K562 (cell line): ENCODE measurements at regions not wholly inside any gene's neighbourhood (a gene's known extent, or its start where the extent isn't known, plus 50 kb on each side); places are given as distances from the start of the nearest gene placed in this dataset.

Source experiments
- ATAC-seq: fragments of 200-7000 bp; cut with Tn5 transposase; 3 replicates; pipeline ENCODE4 v1.9.1; 2020; ENCODE audit warnings: moderate library complexity
- BruUV-seq: library from RNA; stranded (reverse); fragments of 400-500 nt; replicated peaks from 2 replicates; lab custom pipeline; 2021; lab: Mats Ljungman, UMichigan
- CTCF ChIA-PET: fragments of 300-600 bp; formaldehyde crosslinking; extraction: SDS; loops from one replicate; lab custom pipeline; 2021; ENCODE audit warnings: low intra/inter-chr PET ratio; lab: Yijun Ruan, JAX
- POLR2A ChIA-PET: fragments of 300-600, 350-650 bp; sonication (Branson Sonifier 250); formaldehyde crosslinking; extraction: SDS; loops from one replicate; lab custom pipeline; 2021; ENCODE audit warnings: antibody characterized with exemption, inconsistent platforms; lab: Yijun Ruan, JAX
- DNase-seq, 4 experiments: peaks; one replicate each; pipeline versions ENCODE4 v3.0.0 to v3.0.0-alpha.2; 2011 to 2018; ENCODE audit warnings: low spot score in 3 of 4, mixed read lengths in 3 of 4; ENCODE audit errors: extremely low read depth in 1 of 4
- FAIRE-seq: peaks from 2 replicates; lab custom pipeline; 2011; peaks lifted over from hg19 to GRCh38; lab: Jason Lieb, UNC
- H2AFZ ChIP-seq: 2 replicates; pipeline ENCODE4 v1.6.0; 2011; ENCODE audit warnings: low read depth, low read length, control low read depth, inconsistent platforms
- H3K27ac ChIP-seq: fragments of 200-600 bp; 3 replicates; pipeline ENCODE4 v1.8.0; 2011; ENCODE audit warnings: low read depth, mild to moderate bottlenecking, control low read depth, inconsistent platforms, low read length, moderate library complexity, mixed read lengths; ENCODE audit errors: extremely low read depth
- H3K27me3 ChIP-seq, 2 experiments: fragments of 300-600 bp in 1 of 2; 2 replicates in 1 of 2; 3 replicates in 1 of 2; pipeline versions ENCODE4 v1.6.0 to v1.8.0; 2011; ENCODE audit warnings: inconsistent platforms in 2 of 2, low read length in 2 of 2, mild to moderate bottlenecking in 1 of 2, mixed read lengths in 1 of 2, moderate library complexity in 1 of 2; ENCODE audit not compliant: control insufficient read depth in 2 of 2, insufficient read depth in 2 of 2
- H3K36me3 ChIP-seq: fragments of 300-600 bp; 3 replicates; pipeline ENCODE4 v1.8.0; 2011; ENCODE audit warnings: mild to moderate bottlenecking, low read length, inconsistent platforms; ENCODE audit not compliant: control insufficient read depth, insufficient read depth
- H3K4me1 ChIP-seq, 2 experiments: fragments of 200-600 bp in 1 of 2; replicated peaks in 1 of 2; 2 replicates in 1 of 2; 3 replicates in 1 of 2; pipeline versions ENCODE4 v1.5.1 to v1.8.0; 2011; ENCODE audit warnings: inconsistent platforms in 2 of 2, low read length in 2 of 2, mild to moderate bottlenecking in 1 of 2, mixed read lengths in 1 of 2, moderate library complexity in 1 of 2; ENCODE audit not compliant: control insufficient read depth in 2 of 2, insufficient read depth in 2 of 2
- H3K4me2 ChIP-seq: 2 replicates; pipeline ENCODE4 v1.6.1; 2011; ENCODE audit warnings: low read length, control low read depth, inconsistent platforms, mixed read lengths; ENCODE audit not compliant: insufficient read depth
- H3K4me3 ChIP-seq: fragments of 200-600 bp; sonication (generic), shearing (Covaris generic); 2 replicates; pipeline ENCODE4 v1.5.1; 2016; ENCODE audit warnings: control low read depth, inconsistent platforms
- H3K79me2 ChIP-seq: fragments of 200-600 bp; 3 replicates; pipeline ENCODE4 v1.8.0; 2011; ENCODE audit warnings: low read length, inconsistent platforms; ENCODE audit not compliant: control insufficient read depth, insufficient read depth
- H3K9ac ChIP-seq, 2 experiments: 2 replicates each; pipeline versions ENCODE4 v1.6.0 to v1.6.1; 2011; ENCODE audit warnings: low read depth in 2 of 2, low read length in 2 of 2, control low read depth in 1 of 2, inconsistent platforms in 1 of 2, mild to moderate bottlenecking in 1 of 2, mixed read lengths in 1 of 2; ENCODE audit not compliant: insufficient read depth in 1 of 2
- H3K9me1 ChIP-seq: one replicate; pipeline ENCODE4 v1.6.0; 2011; ENCODE audit warnings: inconsistent platforms, mild to moderate bottlenecking, low read length, moderate library complexity; ENCODE audit not compliant: control insufficient read depth, insufficient read depth
- H3K9me3 ChIP-seq: replicated peaks from 2 replicates; pipeline ENCODE4 v1.5.1; 2011; ENCODE audit warnings: low read depth, low read length, inconsistent platforms; ENCODE audit not compliant: control insufficient read depth, insufficient read depth
- H4K20me1 ChIP-seq: replicated peaks from 2 replicates; pipeline ENCODE4 v1.6.1; 2011; ENCODE audit warnings: low read length, inconsistent platforms, mixed read lengths; ENCODE audit not compliant: control insufficient read depth, insufficient read depth
- ARID2 ChIP-seq: fragments of 450-650 bp; IDR thresholded peaks from 2 replicates; pipeline ENCODE4 v1.6.1; 2017; ENCODE audit warnings: antibody characterized with exemption, mild to moderate bottlenecking
- EHMT2 ChIP-seq: fragments of 450-650 bp; IDR thresholded peaks from 2 replicates; pipeline ENCODE4 v1.6.1; 2018; ENCODE audit warnings: antibody characterized with exemption
- GATAD2A ChIP-seq: fragments of 450-650 bp; IDR thresholded peaks from 2 replicates; pipeline ENCODE4 v1.6.1; 2017
- ILK ChIP-seq: fragments of 450-650 bp; IDR thresholded peaks from 2 replicates; pipeline ENCODE4 v1.6.1; 2016; ENCODE audit warnings: missing genetic modification characterization, low read depth, mild to moderate bottlenecking, missing compliant biosample characterization, moderate library complexity, borderline replicate concordance
- POLR2AphosphoS5 ChIP-seq: IDR thresholded peaks from 2 replicates; pipeline ENCODE4 v1.6.1; 2011; ENCODE audit warnings: mild to moderate bottlenecking, low read depth, low read length, moderate library complexity; ENCODE audit not compliant: control insufficient read depth, insufficient read depth
- SAFB2 ChIP-seq: fragments of 200-400 bp; formaldehyde crosslinking; IDR thresholded peaks from 2 replicates; pipeline ENCODE4 v1.6.1; 2018; ENCODE audit warnings: borderline replicate concordance, low read length, low read depth, moderate library complexity; ENCODE audit not compliant: severe bottlenecking
- SAP30 ChIP-seq: fragments of 200-600 bp; sonication (generic); IDR thresholded peaks from 2 replicates; pipeline ENCODE4 v1.6.1; 2012; ENCODE audit warnings: borderline replicate concordance, low read depth, mild to moderate bottlenecking, moderate library complexity, low read length, control low read depth, inconsistent platforms; ENCODE audit not compliant: insufficient read depth, poor library complexity, severe bottlenecking
- SRSF3 ChIP-seq: fragments of 200-400 bp; formaldehyde crosslinking; IDR thresholded peaks from 2 replicates; pipeline ENCODE4 v1.6.1; 2016; ENCODE audit warnings: mild to moderate bottlenecking, low read length, moderate library complexity; ENCODE audit not compliant: insufficient read depth
- STAG1 ChIP-seq: sonication (generic); formaldehyde crosslinking; IDR thresholded peaks from 2 replicates; pipeline ENCODE4 v1.5.0; 2020; ENCODE audit warnings: missing genetic modification reagents, borderline replicate concordance
- TBP ChIP-seq: optimal IDR thresholded peaks from 2 replicates; pipeline ENCODE3; 2011; ENCODE audit warnings: low read depth, low read length, improper control_type of control experiment
- ZNF12 ChIP-seq: sonication (generic); formaldehyde crosslinking; IDR thresholded peaks from 2 replicates; pipeline ENCODE4 v1.4.0; 2020; ENCODE audit warnings: mild to moderate bottlenecking, missing genetic modification reagents
- ZNF586 ChIP-seq: fragments of 450-650 bp; formaldehyde crosslinking; conservative IDR thresholded peaks from 2 replicates; pipeline ENCODE4 v1.4.0; 2020; ENCODE audit warnings: mild to moderate bottlenecking, moderate library complexity
- WGBS: fragments of 100-300 bp; shearing (Covaris generic); methylation state at CpG from one replicate; pipeline ENCODE4 v1.1.6; 2016; ENCODE audit warnings: low coverage, mixed read lengths; ENCODE audit not compliant: insufficient coverage; ENCODE audit errors: missing lambda C conversion rate; 5-methylcytosine and 5-hydroxymethylcytosine counted together
- in situ Hi-C: fragments of 300-500 bp; cut with MboI; formaldehyde crosslinking; loops from 4 replicates; pipeline ENCODE4 v1.15.0; 2018; ENCODE audit warnings: inconsistent platforms, mixed read lengths
- intact Hi-C: fragments of 100-400 bp; cut with micrococcal nuclease; formaldehyde crosslinking; loops from 2 replicates; pipeline ENCODE4 v1.14.2; 2022
- TF ChIP-seq, protein P1 (sequence below), 2 experiments: fragments of 450-650 bp in 1 of 2; sonication (generic) in 1 of 2; formaldehyde crosslinking in 1 of 2; IDR thresholded peaks; 2 replicates each; pipeline versions ENCODE4 v1.7.1 to v1.9.0; 2016 to 2022; ENCODE audit warnings: inconsistent platforms in 1 of 2, mild to moderate bottlenecking in 1 of 2, missing genetic modification reagents in 1 of 2

GRCh38 chr1:199522936-199523335, 504.6 kb upstream of the NR5A2 start:
- CTCF ChIA-PET = no interaction called here
- FAIRE-seq (no peak), ATAC-seq (no peak), DNase-seq (no peak)
- 0% methylated on average over 2 of the region's 2 CpGs for WGBS
- no TSS peak for BruUV-seq
- H3K27me3 ChIP-seq = no peaks in the 10 kb centered on the region
- H3K9me1 ChIP-seq = no peaks in the 10 kb centered on the region
- in situ Hi-C loops (no loop called here), intact Hi-C loops (no loop called here)
- no peak overlapping the region for H2AFZ ChIP-seq
- no peak overlapping the region for H3K9ac ChIP-seq
- H3K9me3 ChIP-seq = no peaks in the 10 kb centered on the region
- H4K20me1 ChIP-seq = no peaks in the 10 kb centered on the region
- TF ChIP-seq, protein P1, sequence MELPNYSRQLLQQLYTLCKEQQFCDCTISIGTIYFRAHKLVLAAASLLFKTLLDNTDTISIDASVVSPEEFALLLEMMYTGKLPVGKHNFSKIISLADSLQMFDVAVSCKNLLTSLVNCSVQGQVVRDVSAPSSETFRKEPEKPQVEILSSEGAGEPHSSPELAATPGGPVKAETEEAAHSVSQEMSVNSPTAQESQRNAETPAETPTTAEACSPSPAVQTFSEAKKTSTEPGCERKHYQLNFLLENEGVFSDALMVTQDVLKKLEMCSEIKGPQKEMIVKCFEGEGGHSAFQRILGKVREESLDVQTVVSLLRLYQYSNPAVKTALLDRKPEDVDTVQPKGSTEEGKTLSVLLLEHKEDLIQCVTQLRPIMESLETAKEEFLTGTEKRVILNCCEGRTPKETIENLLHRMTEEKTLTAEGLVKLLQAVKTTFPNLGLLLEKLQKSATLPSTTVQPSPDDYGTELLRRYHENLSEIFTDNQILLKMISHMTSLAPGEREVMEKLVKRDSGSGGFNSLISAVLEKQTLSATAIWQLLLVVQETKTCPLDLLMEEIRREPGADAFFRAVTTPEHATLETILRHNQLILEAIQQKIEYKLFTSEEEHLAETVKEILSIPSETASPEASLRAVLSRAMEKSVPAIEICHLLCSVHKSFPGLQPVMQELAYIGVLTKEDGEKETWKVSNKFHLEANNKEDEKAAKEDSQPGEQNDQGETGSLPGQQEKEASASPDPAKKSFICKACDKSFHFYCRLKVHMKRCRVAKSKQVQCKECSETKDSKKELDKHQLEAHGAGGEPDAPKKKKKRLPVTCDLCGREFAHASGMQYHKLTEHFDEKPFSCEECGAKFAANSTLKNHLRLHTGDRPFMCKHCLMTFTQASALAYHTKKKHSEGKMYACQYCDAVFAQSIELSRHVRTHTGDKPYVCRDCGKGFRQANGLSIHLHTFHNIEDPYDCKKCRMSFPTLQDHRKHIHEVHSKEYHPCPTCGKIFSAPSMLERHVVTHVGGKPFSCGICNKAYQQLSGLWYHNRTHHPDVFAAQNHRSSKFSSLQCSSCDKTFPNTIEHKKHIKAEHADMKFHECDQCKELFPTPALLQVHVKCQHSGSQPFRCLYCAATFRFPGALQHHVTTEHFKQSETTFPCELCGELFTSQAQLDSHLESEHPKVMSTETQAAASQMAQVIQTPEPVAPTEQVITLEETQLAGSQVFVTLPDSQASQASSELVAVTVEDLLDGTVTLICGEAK (IDR thresholded peaks at IDR 0.05) = no peak
- TF ChIP-seq, protein P1 (CRISPR knock-in tag; IDR thresholded peaks at IDR 0.05) = no peak
- no peak for TF ChIP-seq SAP30
- no peak for TF ChIP-seq ZNF586
- TF ChIP-seq SAFB2 = no peak
- TF ChIP-seq STAG1 = no peak
- TF ChIP-seq SRSF3 = no peak
- no peak for TF ChIP-seq EHMT2
- TF ChIP-seq POLR2AphosphoS5 = no peak
- TF ChIP-seq ARID2 = no peak
- no peak for TF ChIP-seq ILK
- TF ChIP-seq ZNF12 (CRISPR knock-in tag) = no peak
- no peak for TF ChIP-seq GATAD2A
- TF ChIP-seq TBP = no peak
- no peak overlapping the region for H3K4me3 ChIP-seq
- no peaks in the 10 kb centered on the region for H3K4me1 ChIP-seq
- H3K4me2 ChIP-seq = no peak overlapping the region
- POLR2A ChIA-PET = no interaction called here
- H3K79me2 ChIP-seq = no peaks in the 10 kb centered on the region
- H3K36me3 ChIP-seq = no peaks in the 10 kb centered on the region
- H3K27ac ChIP-seq = no peak overlapping the region
